ENCODE measurements at regions not wholly inside any gene's neighbourhood (a gene's known extent, or its start where the extent isn't known, plus 50 kb on each side); places are given as distances from the start of the nearest gene placed in this dataset.

GRCh38 chr2:220931491-220931890, 640.6 kb downstream of the EPHA4 start:
- Histone ChIP-seq H3K36me3 (no peaks in the 10 kb centered on the region), H3K27me3 (replicated peaks; ENCODE audit: insufficient read depth) (no peaks in the 10 kb centered on the region), H3K27ac (no peak overlapping the region), H3K4me3 (no peak overlapping the region), H3K4me1 (replicated peaks) (no peaks in the 10 kb centered on the region), H3K9me3 (no peaks in the 10 kb centered on the region)
- TF ChIP-seq POLR2AphosphoS5 (IDR thresholded peaks at IDR 0.05) (no peak), POLR2A (IDR thresholded peaks at IDR 0.05) (no peak)
- DNase-seq (ENCODE audit: low spot score) = no peak
- intact Hi-C loops (cut with DNase I) = no loop called here

DNA sequence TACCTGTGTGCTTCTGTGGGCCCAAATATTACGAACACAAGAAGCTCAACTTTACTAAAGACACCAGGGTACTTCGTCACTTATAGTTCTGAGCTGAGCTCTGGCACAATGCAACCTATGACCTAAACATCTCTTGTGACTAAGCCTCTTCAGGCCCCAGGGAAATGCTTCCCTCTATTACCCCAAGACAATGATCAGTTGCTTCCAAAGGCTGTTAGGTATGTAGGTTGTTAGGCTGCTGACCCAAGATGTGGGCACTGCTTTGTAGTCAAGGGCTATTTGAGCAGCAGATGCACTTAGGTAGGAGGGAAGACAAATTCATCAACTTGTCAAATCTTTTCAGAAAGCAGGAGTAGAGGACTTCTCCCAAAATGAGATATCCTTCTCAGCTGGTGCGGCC, 640.1 kb downstream of the EPHA4 start:
- DNase-seq (ENCODE audit: low spot score) = no peak
- WGBS = over 99% methylated on average over 3 of the region's 3 CpGs
- Histone ChIP-seq H3K27ac (no peak overlapping the region), H3K4me1 (replicated peaks) (no peaks in the 10 kb centered on the region), H3K4me3 (no peak overlapping the region), H3K27me3 (replicated peaks; ENCODE audit: insufficient read depth) (no peaks in the 10 kb centered on the region), H3K36me3 (no peaks in the 10 kb centered on the region), H3K9me3 (no peaks in the 10 kb centered on the region)
- intact Hi-C loops (cut with DNase I) = no loop called here
- TF ChIP-seq POLR2A (IDR thresholded peaks at IDR 0.05) = no peak
- TF ChIP-seq CTCF (IDR thresholded peaks at IDR 0.05) = no peak
- TF ChIP-seq POLR2AphosphoS5 (IDR thresholded peaks at IDR 0.05) = no peak

GRCh38 chr2:220935789-220936321, 636.2 kb downstream of the EPHA4 start:
- H3K27ac ChIP-seq = no peak overlapping the region
- TF ChIP-seq CTCF (IDR thresholded peaks at IDR 0.05) = no peak
- TF ChIP-seq POLR2AphosphoS5 (IDR thresholded peaks at IDR 0.05) = no peak
- TF ChIP-seq POLR2A (IDR thresholded peaks at IDR 0.05) = no peak
- intact Hi-C loops (cut with DNase I) = no loop called here
- no peaks in the 10 kb centered on the region for H3K4me1 ChIP-seq (replicated peaks)
- H3K9me3 ChIP-seq = no peaks in the 10 kb centered on the region
- no peak for DNase-seq (ENCODE audit: low spot score)
- WGBS = 91% methylated on average over 8 of the region's 8 CpGs
- no peaks in the 10 kb centered on the region for H3K36me3 ChIP-seq
- no peak overlapping the region for H3K4me3 ChIP-seq
- no peaks in the 10 kb centered on the region for H3K27me3 ChIP-seq (replicated peaks; ENCODE audit: insufficient read depth)

- WGBS = 81% methylated on average over 4 of the region's 4 CpGs
- no peak for DNase-seq (ENCODE audit: low spot score)
- Histone ChIP-seq H3K36me3 (no peaks in the 10 kb centered on the region), H3K27me3 (replicated peaks; ENCODE audit: insufficient read depth) (no peaks in the 10 kb centered on the region), H3K4me3 (no peak overlapping the region), H3K4me1 (replicated peaks) (no peaks in the 10 kb centered on the region), H3K27ac (no peak overlapping the region), H3K9me3 (no peaks in the 10 kb centered on the region)
- TF ChIP-seq POLR2A (IDR thresholded peaks at IDR 0.05) (no peak), CTCF (IDR thresholded peaks at IDR 0.05) (no peak), POLR2AphosphoS5 (IDR thresholded peaks at IDR 0.05) (no peak)
- intact Hi-C loops (cut with DNase I) = no loop called here
Observed at GRCh38 chr2:220936641-220937197, 635.4 kb downstream of the EPHA4 start.

DNA sequence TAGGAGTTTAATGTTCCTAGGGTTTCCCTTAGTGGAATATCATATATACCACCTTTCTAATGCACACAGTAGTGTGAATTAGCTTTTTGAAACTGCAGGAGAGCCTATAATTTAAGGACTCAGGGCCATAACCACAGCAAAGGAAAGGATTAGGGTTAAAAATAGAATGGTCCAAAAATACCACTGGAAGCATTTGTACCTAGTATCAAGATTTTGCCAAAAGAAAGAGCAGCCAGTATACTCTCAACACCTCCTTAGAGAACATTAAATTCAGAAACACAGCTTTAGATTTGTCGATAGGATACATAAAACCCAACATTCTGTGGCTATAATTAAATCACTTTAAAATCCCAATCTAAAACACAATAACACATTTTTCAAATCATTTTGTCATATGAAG, 634.9 kb downstream of the EPHA4 start:
- H3K4me3 ChIP-seq = no peak overlapping the region
- no peak for DNase-seq (ENCODE audit: low spot score)
- no peaks in the 10 kb centered on the region for H3K27me3 ChIP-seq (replicated peaks; ENCODE audit: insufficient read depth)
- 35% methylated on average over 1 of the region's 1 CpG for WGBS
- no peaks in the 10 kb centered on the region for H3K36me3 ChIP-seq
- H3K4me1 ChIP-seq (replicated peaks) = no peaks in the 10 kb centered on the region
- intact Hi-C loops (cut with DNase I) = no loop called here
- no peaks in the 10 kb centered on the region for H3K9me3 ChIP-seq
- H3K27ac ChIP-seq = no peak overlapping the region
- TF ChIP-seq POLR2A (IDR thresholded peaks at IDR 0.05) = no peak
- no peak for TF ChIP-seq CTCF (IDR thresholded peaks at IDR 0.05)
- no peak for TF ChIP-seq POLR2AphosphoS5 (IDR thresholded peaks at IDR 0.05)
